H7 (cell line): ENCODE measurements at regions not wholly inside any gene's neighbourhood (a gene's known extent, or its start where the extent isn't known, plus 50 kb on each side); places are given as distances from the start of the nearest gene placed in this dataset.

Experiments used
- DNase-seq: peaks from one replicate; pipeline ENCODE4 v3.0.0; 2012
- H3K27me3 ChIP-seq: 2 replicates; pipeline ENCODE4 v1.6.0; 2011; ENCODE audit warnings: mild to moderate bottlenecking, low read length; ENCODE audit not compliant: control insufficient read depth, insufficient read depth
- H3K36me3 ChIP-seq: replicated peaks from 2 replicates; pipeline ENCODE4 v1.5.1; 2011; ENCODE audit warnings: low read length; ENCODE audit not compliant: control insufficient read depth, insufficient read depth
- H3K4me3 ChIP-seq: 2 replicates; pipeline ENCODE4 v1.5.1; 2011; ENCODE audit warnings: low read depth, mild to moderate bottlenecking, control low read depth, low read length, moderate library complexity; ENCODE audit not compliant: insufficient read depth

- no peak for DNase-seq
- Histone ChIP-seq H3K4me3 (no peak overlapping the region), H3K36me3 (no peaks in the 10 kb centered on the region), H3K27me3 (no peaks in the 10 kb centered on the region)
Measured at GRCh38 chr4:153120235-153120634, 84.0 kb upstream of the TRIM2 start.

DNA sequence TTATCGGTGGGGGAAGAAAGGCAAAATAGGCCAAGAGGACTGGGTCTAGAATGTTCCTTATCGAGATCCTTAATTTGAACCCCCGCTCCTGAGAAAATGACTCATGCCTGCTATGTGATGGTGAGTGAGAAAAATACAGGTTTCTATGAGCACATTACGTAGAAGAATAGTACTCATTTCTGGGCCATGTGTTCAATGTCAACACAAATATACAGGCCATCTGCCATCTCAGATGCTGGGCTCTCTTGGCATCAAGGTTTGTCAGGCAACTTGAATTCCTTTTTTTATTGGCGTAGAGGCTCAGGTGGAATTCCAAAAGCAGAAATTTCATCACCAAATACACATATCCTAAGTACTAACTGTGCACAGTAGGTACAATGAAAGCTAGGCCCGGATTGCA, 81.4 kb upstream of the TRIM2 start:
- DNase-seq, result no peak
- H3K36me3 ChIP-seq, result no peaks in the 10 kb centered on the region
- no peak overlapping the region for H3K4me3 ChIP-seq
- H3K27me3 ChIP-seq, result no peaks in the 10 kb centered on the region

DNA sequence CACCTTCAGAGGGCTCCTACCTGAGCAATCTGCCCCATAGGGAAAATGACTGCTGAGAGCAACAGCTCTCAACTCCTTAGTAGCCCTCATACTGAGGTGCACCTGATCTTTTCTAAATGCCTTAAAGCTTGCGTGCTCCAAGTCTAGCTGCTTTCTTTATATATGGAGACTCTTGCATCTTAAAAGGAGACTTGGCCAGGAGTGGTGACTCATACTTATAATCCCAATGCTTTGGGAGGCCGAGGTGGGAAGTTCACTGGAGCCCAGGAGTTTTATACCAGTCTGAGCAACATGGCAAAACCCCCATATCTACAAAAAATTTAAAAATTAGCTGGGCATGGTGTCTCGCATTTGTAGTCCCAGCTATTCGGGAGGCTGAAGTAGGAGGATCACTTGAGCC, 78.1 kb upstream of the TRIM2 start:
- no peak for DNase-seq
- Histone ChIP-seq H3K27me3 (no peaks in the 10 kb centered on the region), H3K36me3 (no peaks in the 10 kb centered on the region), H3K4me3 (no peak overlapping the region)

DNA sequence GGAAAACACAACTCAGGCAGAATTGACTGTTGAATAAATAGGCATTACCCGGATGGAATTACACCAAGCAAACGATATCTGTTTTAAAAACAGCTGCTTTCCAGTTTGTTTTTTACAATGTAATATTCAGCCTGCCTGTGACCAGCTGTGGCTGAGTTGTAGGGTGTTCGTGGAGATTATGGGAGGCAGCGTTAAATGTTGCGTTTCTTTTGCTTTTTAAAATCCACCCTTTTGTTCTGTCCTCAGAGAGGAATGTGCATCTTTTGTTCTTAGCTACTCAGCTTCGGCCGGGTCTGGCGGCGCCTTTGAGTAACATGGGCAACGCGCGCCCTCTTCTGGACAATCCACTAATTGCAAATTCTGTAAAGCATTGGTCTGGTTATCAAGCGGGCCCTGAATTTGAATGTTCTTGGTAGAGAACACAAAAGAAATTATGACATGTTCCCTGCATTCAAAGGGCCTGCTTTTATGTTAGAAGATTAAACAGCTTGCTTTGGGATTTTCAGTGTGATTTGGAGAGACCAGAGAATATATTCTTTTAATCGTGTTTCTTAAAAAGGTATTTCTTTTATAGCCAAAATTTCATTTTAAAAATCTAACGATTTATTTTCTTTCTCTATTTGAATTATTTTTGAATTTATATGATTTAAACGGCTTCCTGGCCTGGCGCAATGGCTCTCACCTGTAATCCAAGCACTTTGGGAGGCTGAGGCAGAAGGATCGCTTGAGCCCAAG, 76.3 kb upstream of the TRIM2 start:
- H3K36me3 ChIP-seq, result no peaks in the 10 kb centered on the region
- DNase-seq, result peak; percentile 71
- no peak overlapping the region for H3K4me3 ChIP-seq
- no peaks in the 10 kb centered on the region for H3K27me3 ChIP-seq

DNA sequence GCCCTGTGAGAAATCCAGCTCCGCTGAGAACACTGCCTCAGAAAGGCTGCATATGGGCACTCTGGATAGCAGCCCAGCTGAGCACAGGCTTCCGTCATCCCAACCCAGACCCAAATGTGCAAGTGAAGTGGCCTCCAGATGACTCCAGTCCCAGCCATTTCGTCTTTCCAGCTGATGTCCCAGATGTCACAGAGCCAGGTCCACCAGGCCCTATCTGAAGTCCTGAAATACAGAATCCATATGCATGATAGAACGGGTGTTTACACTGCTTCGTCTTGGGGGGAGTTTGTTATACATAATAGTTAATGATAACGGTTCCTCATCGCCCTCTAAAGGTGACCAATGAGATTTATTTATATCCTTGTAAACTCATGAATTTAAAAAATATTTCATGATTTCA, 72.6 kb upstream of the TRIM2 start:
- H3K36me3 ChIP-seq, result no peaks in the 10 kb centered on the region
- no peaks in the 10 kb centered on the region for H3K27me3 ChIP-seq
- H3K4me3 ChIP-seq, result no peak overlapping the region
- DNase-seq, result no peak

- no peak overlapping the region for H3K4me3 ChIP-seq
- H3K36me3 ChIP-seq, result no peaks in the 10 kb centered on the region
- DNase-seq, result no peak
Measured at GRCh38 chr4:153137159-153137558, 67.1 kb upstream of the TRIM2 start.

DNA sequence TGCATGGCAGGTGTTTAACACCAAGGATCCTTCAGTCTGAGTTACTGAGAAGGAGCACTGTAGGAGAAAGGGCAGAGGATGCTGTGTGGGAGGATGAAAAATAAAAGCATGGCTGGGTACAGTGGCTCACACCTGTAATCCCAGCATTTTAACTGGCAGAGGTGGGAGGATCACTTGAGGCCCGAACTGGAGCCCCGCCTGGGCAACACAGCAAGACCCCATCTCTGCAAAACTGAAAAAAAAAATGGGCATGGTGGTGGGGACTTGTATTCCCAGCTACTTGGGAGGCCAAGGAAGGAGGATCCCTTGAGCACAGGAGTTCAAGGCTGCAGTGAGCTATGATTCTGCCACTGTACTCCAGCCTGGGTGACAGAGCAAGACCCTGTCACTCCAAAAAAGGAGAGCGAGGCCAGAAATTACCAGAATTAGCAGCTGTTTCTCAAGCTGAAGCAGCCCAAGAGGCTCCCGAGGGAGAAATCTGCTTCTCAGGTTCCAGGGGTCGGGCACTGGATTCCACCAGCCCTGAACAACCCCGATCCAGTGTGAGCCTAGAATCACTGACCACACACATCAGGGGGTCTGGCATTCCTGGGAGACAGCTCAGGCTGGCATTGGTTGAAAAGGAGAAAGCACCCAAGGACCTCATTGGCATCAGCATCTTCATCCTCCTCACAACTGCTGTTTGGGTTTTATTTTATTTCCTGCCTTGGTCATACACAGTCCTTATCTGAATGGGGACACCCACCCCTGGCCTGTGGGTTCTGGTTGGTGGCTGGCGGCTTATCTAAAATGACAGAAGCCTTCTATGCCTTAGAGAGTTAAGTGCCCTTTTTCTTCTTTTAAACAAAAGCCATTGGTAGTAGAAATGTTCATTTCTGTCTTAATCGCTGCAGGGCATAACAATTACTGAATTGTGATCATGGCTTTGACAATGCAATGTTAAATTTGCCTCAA, 66.3 kb upstream of the TRIM2 start:
- Histone ChIP-seq H3K36me3 (no peaks in the 10 kb centered on the region), H3K27me3 (no peaks in the 10 kb centered on the region), H3K4me3 (no peak overlapping the region)
- DNase-seq, result no peak

More at GRCh38 chr4:153137159-153137558, 67.1 kb upstream of the TRIM2 start:
- H3K27me3 ChIP-seq, result no peaks in the 10 kb centered on the region

- H3K36me3 ChIP-seq, result no peaks in the 10 kb centered on the region
- H3K27me3 ChIP-seq, result no peaks in the 10 kb centered on the region
- DNase-seq, result no peak
- H3K4me3 ChIP-seq, result no peak overlapping the region
Measured at GRCh38 chr4:153138736-153139135, 65.5 kb upstream of the TRIM2 start.

DNA sequence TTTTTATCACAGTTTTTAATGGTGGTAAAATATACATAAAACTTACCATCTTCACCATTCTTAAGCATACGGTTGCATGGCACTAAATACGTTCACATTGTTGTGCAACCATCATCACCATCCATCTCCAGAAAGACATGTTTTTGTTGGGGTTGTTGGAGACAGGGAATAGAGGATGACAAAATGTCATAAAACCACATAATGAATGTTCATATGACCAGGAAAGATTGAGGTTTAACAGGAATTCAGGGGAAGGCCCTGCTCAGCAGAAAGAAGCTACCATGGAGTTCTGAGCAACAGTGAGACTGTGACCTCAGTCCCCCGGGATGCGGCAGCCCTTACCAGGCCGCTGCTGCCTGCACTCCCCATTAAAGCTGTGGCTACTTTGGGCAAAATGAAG, 63.9 kb upstream of the TRIM2 start:
- Histone ChIP-seq H3K27me3 (no peaks in the 10 kb centered on the region), H3K36me3 (no peaks in the 10 kb centered on the region), H3K4me3 (no peak overlapping the region)
- DNase-seq, result no peak

DNA sequence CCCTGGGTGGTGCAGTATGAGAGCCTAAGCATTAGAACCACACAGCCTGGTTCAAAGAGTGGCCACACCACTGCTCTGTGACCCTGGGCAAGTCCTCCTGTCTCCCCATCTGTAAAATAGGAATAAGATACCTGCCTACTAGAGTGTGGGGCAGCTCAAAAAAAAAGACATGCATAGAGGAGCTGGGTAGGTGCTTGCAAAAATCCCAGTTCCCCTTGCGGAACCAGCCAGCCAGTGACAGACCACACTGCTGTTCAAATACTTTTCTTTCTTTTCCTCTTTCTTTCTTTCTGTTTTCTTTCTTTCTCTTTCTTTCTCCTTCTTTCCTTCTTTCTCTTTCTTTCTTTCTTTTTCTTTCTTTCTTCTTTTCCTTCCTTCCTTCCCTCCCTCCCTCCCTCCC, 63.0 kb upstream of the TRIM2 start:
- Histone ChIP-seq H3K36me3 (no peaks in the 10 kb centered on the region), H3K4me3 (no peak overlapping the region), H3K27me3 (no peaks in the 10 kb centered on the region)
- DNase-seq, result no peak

- Histone ChIP-seq H3K36me3 (no peaks in the 10 kb centered on the region), H3K27me3 (no peaks in the 10 kb centered on the region), H3K4me3 (no peak overlapping the region)
- peak; percentile 70 for DNase-seq
Measured at GRCh38 chr4:153142700-153143438, 61.4 kb upstream of the TRIM2 start.

DNA sequence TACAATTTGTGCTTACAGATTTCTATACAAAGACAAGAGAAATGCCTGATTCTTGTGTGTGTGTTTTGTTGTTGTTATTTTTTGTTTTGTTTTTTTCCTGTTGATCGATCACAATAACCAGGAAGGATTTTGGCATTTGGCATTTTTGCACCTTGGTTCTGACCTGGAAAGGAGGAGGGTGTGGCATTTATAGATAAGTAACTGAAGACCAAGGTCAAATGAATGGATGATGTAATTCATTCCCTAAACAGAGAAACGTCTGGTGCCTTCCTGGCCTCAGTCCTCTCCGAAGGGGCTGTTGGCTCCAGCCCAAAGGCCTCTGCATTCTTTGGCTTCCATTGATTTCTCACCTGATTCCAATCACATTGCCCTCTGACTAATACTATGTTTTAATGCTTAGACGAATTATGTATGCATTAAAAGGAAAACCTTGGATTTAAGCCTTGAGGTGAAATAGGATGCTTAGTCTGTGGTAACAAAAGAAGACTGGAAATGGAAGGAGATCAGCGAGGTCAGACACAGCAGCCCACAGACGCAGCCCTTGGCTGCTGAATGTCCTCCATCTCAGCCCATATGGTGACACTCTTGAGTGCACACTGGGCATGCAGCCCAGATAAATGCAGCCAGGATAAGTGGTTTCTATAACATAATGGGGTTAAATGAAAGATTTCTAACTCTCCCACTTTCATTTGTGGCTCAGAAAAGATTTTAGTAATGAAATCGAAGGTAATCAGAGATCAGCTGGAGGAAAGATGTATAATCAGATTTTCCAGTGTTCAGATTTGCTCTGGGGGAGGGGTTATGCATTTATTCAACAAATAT, 60.5 kb upstream of the TRIM2 start:
- no peaks in the 10 kb centered on the region for H3K36me3 ChIP-seq
- DNase-seq, result no peak
- no peak overlapping the region for H3K4me3 ChIP-seq
- no peaks in the 10 kb centered on the region for H3K27me3 ChIP-seq

- Histone ChIP-seq H3K36me3 (no peaks in the 10 kb centered on the region), H3K27me3 (no peaks in the 10 kb centered on the region; the same call in 1 of the 2 replicates), H3K4me3 (no peak overlapping the region)
- no peak for DNase-seq
Measured at GRCh38 chr4:153146031-153146430, 58.2 kb upstream of the TRIM2 start.

DNA sequence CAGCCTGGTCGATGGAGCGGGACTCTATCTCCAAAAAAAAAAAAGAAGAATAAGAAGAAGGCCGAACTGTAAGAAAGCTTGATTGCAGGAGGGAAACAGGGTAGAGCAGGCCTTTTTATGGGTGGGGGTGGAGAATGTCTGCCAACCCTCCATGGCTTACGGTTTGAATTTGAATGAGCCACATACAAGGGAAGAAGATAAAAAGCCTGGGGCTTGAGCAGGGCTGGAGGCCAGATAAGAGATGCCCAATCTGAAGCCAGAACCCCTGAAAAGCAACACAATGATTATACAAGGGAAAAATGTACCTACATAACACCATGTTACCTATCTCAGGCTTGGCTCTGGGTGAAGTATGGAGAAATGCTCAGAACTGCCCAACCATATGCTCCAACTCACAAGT, 57.3 kb upstream of the TRIM2 start:
- DNase-seq, result no peak
- no peak overlapping the region for H3K4me3 ChIP-seq
- no peaks in the 10 kb centered on the region for H3K36me3 ChIP-seq
- peaks cover 5% of the 10 kb centered on the region for H3K27me3 ChIP-seq
